ENCODE measurements at regions not wholly inside any gene's neighbourhood (a gene's known extent, or its start where the extent isn't known, plus 50 kb on each side); places are given as distances from the start of the nearest gene placed in this dataset.

DNA sequence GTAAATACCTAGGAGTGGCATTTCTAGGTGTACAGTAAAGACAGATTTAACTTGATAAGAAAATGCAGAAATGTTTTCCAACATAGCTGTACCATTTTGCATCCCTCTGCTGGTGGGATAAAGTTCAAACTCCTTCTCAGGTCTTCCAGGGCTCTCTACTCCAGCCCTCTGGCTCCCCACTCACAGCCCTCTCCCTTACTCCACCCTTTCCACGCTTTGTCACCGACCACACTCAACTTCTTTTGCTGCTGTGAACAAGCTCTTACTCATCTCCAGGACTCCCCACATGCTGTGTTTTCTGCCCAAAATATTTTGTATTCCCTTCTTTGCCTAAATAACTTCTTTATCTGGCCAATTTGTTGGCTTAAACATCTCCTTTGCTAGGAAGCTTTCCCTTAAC, 90.6 kb upstream of the OSMR start:
- DNase-seq: no peak
- intact Hi-C loops (cut with DNase I; ENCODE audit: low total_unique reads): no loop called here
- no peak for ATAC-seq
- Histone ChIP-seq H3K4me3 (no peak overlapping the region), H3K9me3 (no peaks in the 10 kb centered on the region), H3K36me3 (no peaks in the 10 kb centered on the region), H3K27me3 (no peaks in the 10 kb centered on the region), H3K4me1 (no peaks in the 10 kb centered on the region), H3K27ac (no peak overlapping the region)
- TF ChIP-seq, protein P1, sequence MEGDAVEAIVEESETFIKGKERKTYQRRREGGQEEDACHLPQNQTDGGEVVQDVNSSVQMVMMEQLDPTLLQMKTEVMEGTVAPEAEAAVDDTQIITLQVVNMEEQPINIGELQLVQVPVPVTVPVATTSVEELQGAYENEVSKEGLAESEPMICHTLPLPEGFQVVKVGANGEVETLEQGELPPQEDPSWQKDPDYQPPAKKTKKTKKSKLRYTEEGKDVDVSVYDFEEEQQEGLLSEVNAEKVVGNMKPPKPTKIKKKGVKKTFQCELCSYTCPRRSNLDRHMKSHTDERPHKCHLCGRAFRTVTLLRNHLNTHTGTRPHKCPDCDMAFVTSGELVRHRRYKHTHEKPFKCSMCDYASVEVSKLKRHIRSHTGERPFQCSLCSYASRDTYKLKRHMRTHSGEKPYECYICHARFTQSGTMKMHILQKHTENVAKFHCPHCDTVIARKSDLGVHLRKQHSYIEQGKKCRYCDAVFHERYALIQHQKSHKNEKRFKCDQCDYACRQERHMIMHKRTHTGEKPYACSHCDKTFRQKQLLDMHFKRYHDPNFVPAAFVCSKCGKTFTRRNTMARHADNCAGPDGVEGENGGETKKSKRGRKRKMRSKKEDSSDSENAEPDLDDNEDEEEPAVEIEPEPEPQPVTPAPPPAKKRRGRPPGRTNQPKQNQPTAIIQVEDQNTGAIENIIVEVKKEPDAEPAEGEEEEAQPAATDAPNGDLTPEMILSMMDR (IDR thresholded peaks at IDR 0.05 in 4 of 5, conservative IDR thresholded peaks at IDR 0.05 in 1 of 5): no peak
- no peak for TF ChIP-seq POLR2A (IDR thresholded peaks at IDR 0.05)
- in situ Hi-C loops (cut with MboI; ENCODE audit: low sequenced_read_pairs in 4 of 4): no loop called here

DNA sequence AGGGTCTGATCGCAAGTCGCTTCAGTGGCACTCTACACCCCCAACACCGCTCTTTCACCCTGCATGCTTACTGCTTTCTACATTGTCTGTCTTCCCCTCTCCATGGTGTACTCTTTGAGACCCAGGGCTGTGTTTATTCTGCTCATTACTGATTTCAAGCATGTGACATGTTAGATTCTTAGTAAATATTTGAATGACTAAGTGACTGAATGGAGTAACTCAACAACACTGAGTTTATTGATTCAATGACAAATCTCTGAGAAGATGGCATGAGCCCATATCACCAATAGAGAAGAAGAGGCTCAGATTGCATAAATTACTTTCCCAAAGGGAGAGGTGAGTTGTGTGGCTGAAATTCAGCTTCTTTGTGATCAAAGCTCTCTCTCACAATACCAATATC, 89.7 kb upstream of the OSMR start:
- ATAC-seq (no peak), DNase-seq (no peak)
- no peak overlapping the region for H3K27ac ChIP-seq
- H3K36me3 ChIP-seq: no peaks in the 10 kb centered on the region
- no peaks in the 10 kb centered on the region for H3K27me3 ChIP-seq
- in situ Hi-C loops (cut with MboI; ENCODE audit: low sequenced_read_pairs in 4 of 4) (no loop called here), intact Hi-C loops (cut with DNase I; ENCODE audit: low total_unique reads) (no loop called here)
- TF ChIP-seq, protein P1 (IDR thresholded peaks at IDR 0.05 in 4 of 5, conservative IDR thresholded peaks at IDR 0.05 in 1 of 5): no peak
- TF ChIP-seq POLR2A (IDR thresholded peaks at IDR 0.05): no peak
- H3K4me3 ChIP-seq: no peak overlapping the region
- H3K9me3 ChIP-seq: no peaks in the 10 kb centered on the region
- H3K4me1 ChIP-seq: no peaks in the 10 kb centered on the region

DNA sequence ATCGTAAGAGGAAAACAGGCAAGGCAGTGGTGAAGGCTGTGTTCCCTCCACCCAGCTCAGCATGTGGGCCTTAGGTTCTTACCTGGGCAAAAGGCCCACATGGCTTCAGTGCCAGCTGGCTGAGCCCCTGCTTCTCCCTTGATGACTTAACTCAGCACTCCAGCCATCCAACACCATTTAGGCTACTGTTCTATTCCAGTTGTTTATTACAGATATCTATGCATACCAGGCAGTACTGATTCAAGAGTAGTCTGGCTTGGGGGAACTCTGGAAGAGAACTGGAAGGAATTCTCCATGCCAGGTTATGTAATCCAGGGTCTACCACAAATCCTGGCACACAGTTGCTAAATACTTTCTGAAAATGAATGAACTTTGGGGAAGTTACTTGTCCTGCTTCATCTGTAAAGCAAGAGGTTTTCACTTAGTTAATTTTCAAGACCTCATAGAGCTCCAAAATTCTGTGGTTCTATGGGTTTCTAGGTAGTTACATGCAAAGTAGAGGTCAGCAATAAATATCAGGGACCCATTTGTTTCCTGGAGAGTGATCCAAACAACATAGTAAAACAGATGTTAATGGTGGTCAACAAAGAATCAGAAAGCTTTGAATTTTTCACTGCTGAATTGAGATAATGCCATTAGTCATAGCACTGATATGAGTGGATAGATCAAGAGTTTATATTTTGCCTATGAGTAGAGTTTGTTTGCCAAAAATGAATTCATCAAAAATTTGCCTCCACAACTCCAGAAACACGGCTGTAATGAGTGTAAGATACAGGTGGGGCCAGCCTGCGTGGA, 88.2 kb upstream of the OSMR start:
- H3K4me1 ChIP-seq: no peaks in the 10 kb centered on the region
- H3K4me3 ChIP-seq: no peak overlapping the region
- TF ChIP-seq, protein P1 (IDR thresholded peaks at IDR 0.05 in 4 of 5, conservative IDR thresholded peaks at IDR 0.05 in 1 of 5): no peak
- no peak for TF ChIP-seq POLR2A (IDR thresholded peaks at IDR 0.05)
- ATAC-seq (no peak), DNase-seq (no peak)
- intact Hi-C loops (cut with DNase I; ENCODE audit: low total_unique reads) (no loop called here), in situ Hi-C loops (cut with MboI; ENCODE audit: low sequenced_read_pairs in 4 of 4) (no loop called here)
- no peaks in the 10 kb centered on the region for H3K36me3 ChIP-seq
- no peak overlapping the region for H3K27ac ChIP-seq
- no peaks in the 10 kb centered on the region for H3K27me3 ChIP-seq
- no peaks in the 10 kb centered on the region for H3K9me3 ChIP-seq

DNA sequence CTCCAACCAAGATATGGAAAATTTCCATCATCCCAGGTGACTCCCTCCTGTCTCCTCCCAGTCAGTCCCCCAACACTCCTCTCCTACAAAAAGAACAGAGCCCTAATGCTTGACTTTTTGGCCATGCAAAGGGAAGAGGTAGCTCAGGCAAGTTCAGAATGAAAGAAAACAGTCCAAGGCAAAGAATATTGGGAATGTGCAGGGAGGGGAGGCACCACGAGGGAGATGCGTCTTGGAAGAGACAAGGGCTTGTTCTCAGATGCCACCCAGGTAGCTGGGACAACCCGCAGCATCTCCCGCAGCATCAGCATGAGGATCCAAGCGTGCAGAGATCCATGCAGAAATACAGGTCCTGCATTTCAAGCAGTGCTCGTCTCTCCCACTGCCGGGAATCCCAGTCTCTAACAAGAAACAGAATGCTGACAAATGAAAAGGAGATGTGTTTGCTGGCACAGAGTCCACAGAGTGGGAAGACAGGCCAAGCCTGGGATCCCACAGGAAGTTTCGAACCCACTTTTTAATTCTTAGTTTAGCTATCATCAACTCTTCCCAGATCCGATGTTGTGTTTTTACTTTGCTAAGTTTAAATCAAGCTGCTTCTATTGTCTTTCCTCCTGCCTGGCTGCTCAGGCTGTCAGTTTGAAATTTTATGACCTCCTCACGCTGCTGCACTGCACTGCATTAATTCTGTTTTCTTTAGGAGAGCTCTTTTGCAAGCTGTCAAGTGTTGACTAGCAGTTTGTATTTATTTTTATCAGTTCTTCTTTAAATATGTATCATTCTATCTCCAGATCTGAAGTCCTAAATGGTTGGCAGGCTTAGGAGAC, 86.8 kb upstream of the OSMR start:
- Histone ChIP-seq H3K36me3 (no peaks in the 10 kb centered on the region), H3K4me1 (no peaks in the 10 kb centered on the region), H3K27me3 (no peaks in the 10 kb centered on the region), H3K9me3 (no peaks in the 10 kb centered on the region), H3K4me3 (no peak overlapping the region), H3K27ac (no peak overlapping the region)
- intact Hi-C loops (cut with DNase I; ENCODE audit: low total_unique reads): no loop called here
- in situ Hi-C loops (cut with MboI; ENCODE audit: low sequenced_read_pairs in 4 of 4): no loop called here
- DNase-seq (no peak), ATAC-seq (no peak)
- TF ChIP-seq, protein P1 (IDR thresholded peaks at IDR 0.05 in 4 of 5, conservative IDR thresholded peaks at IDR 0.05 in 1 of 5): no peak
- TF ChIP-seq POLR2A (IDR thresholded peaks at IDR 0.05): no peak
